IMR-90 (cell line): ENCODE measurements at regions not wholly inside any gene's neighbourhood (a gene's known extent, or its start where the extent isn't known, plus 50 kb on each side); places are given as distances from the start of the nearest gene placed in this dataset.

Experiments used
- ATAC-seq: fragments of 200-7000 bp; cut with Tn5 transposase; 2 replicates; pipeline ENCODE4 v1.9.1; 2020; ENCODE audit warnings: low read depth, mild to moderate bottlenecking, moderate library complexity
- BruUV-seq: library from RNA; stranded (reverse); fragments of 400-500 nt; replicated peaks from 2 replicates; lab custom pipeline; 2021; lab: Mats Ljungman, UMichigan
- CTCF ChIA-PET: fragments of 300-600 bp; formaldehyde crosslinking; extraction: SDS; loops from one replicate; lab custom pipeline; 2021; ENCODE audit warnings: antibody characterized with exemption; lab: Yijun Ruan, JAX
- POLR2A ChIA-PET: fragments of 300-600 bp; sonication (Branson Sonifier 250); formaldehyde crosslinking; loops from one replicate; lab custom pipeline; 2022; ENCODE audit warnings: antibody characterized with exemption; ENCODE audit not compliant: unreplicated experiment; lab: Charles Lee
- DNase-seq: peaks from one replicate; pipeline ENCODE4 v3.0.0; 2013
- H2AFZ ChIP-seq: replicated peaks from 2 replicates; pipeline ENCODE3; 2013; ENCODE audit warnings: low read length, mild to moderate bottlenecking; ENCODE audit not compliant: poor library complexity
- H2AK5ac ChIP-seq: 2 replicates; pipeline ENCODE4 v1.6.1; 2013; ENCODE audit warnings: low read depth, low read length, inconsistent platforms
- H2AK9ac ChIP-seq: replicated peaks from 2 replicates; pipeline ENCODE3; 2013; ENCODE audit warnings: mild to moderate bottlenecking, low read depth, low read length, moderate library complexity; ENCODE audit not compliant: poor library complexity
- H2BK120ac ChIP-seq: 2 replicates; pipeline ENCODE4 v1.6.1; 2013; ENCODE audit warnings: low read depth, low read length, inconsistent platforms
- H2BK15ac ChIP-seq: 3 replicates; pipeline ENCODE4 v1.6.1; 2013; ENCODE audit warnings: low read depth, low read length, inconsistent platforms
- H2BK20ac ChIP-seq: 2 replicates; pipeline ENCODE4 v1.6.1; 2013; ENCODE audit warnings: low read depth, mild to moderate bottlenecking, inconsistent platforms, low read length, moderate library complexity
- H2BK5ac ChIP-seq: 2 replicates; pipeline ENCODE4 v1.6.1; 2013; ENCODE audit warnings: mild to moderate bottlenecking, low read depth, low read length, inconsistent platforms; ENCODE audit not compliant: poor library complexity, severe bottlenecking
- H3K14ac ChIP-seq: replicated peaks from 2 replicates; pipeline ENCODE4 v1.6.1; 2013; ENCODE audit warnings: low read depth, low read length, inconsistent platforms
- H3K18ac ChIP-seq: 2 replicates; pipeline ENCODE4 v1.6.1; 2013; ENCODE audit warnings: low read depth, low read length, control low read depth
- H3K23ac ChIP-seq: 2 replicates; pipeline ENCODE4 v1.6.1; 2013; ENCODE audit warnings: low read depth, low read length, inconsistent platforms
- H3K27ac ChIP-seq: 2 replicates; pipeline ENCODE4 v1.5.1; 2013; ENCODE audit warnings: mild to moderate bottlenecking, control low read depth, low read length; ENCODE audit not compliant: insufficient read depth
- H3K27me3 ChIP-seq: 2 replicates; pipeline ENCODE4 v1.6.1; 2013; ENCODE audit warnings: low read length; ENCODE audit not compliant: control insufficient read depth, insufficient read depth
- H3K36me3 ChIP-seq: 2 replicates; pipeline ENCODE4 v1.6.1; 2013; ENCODE audit warnings: low read length, mixed read lengths; ENCODE audit not compliant: control insufficient read depth, insufficient read depth
- H3K4ac ChIP-seq: 2 replicates; pipeline ENCODE4 v1.6.1; 2013; ENCODE audit warnings: low read depth, low read length, inconsistent platforms
- H3K4me1 ChIP-seq: 2 replicates; pipeline ENCODE4 v1.6.1; 2013; ENCODE audit warnings: low read length, mixed read lengths; ENCODE audit not compliant: control insufficient read depth, insufficient read depth
- H3K4me2 ChIP-seq: 2 replicates; pipeline ENCODE4 v1.6.1; 2013; ENCODE audit warnings: low read depth, mild to moderate bottlenecking, control low read depth, low read length, moderate library complexity
- H3K4me3 ChIP-seq: 2 replicates; pipeline ENCODE4 v1.5.1; 2013; ENCODE audit warnings: low read depth, mild to moderate bottlenecking, control low read depth, low read length, moderate library complexity; ENCODE audit not compliant: insufficient read depth
- H3K56ac ChIP-seq: 2 replicates; pipeline ENCODE4 v1.6.1; 2013; ENCODE audit warnings: low read length, inconsistent platforms; ENCODE audit not compliant: insufficient read depth; ENCODE audit errors: extremely low read depth
- H3K79me1 ChIP-seq, 2 experiments: 2 replicates each; pipeline ENCODE4 v1.6.1; 2013; ENCODE audit warnings: low read length in 2 of 2, inconsistent platforms in 1 of 2, low read depth in 1 of 2
- H3K9ac ChIP-seq: 2 replicates; pipeline ENCODE4 v1.6.1; 2013; ENCODE audit warnings: low read depth, low read length, control low read depth
- H3K9me1 ChIP-seq: 2 replicates; pipeline ENCODE4 v1.6.1; 2013; ENCODE audit warnings: low read length, inconsistent platforms; ENCODE audit not compliant: insufficient read depth
- H3K9me3 ChIP-seq: 2 replicates; pipeline ENCODE4 v1.6.1; 2013; ENCODE audit warnings: low read length; ENCODE audit not compliant: control insufficient read depth, insufficient read depth
- H4K20me1 ChIP-seq: 2 replicates; pipeline ENCODE4 v1.6.1; 2013; ENCODE audit warnings: low read length, inconsistent platforms; ENCODE audit not compliant: insufficient read depth
- H4K5ac ChIP-seq: 2 replicates; pipeline ENCODE4 v1.6.1; 2013; ENCODE audit warnings: mild to moderate bottlenecking, low read depth, low read length, control low read depth
- H4K8ac ChIP-seq, 2 experiments: 2 replicates each; pipeline ENCODE4 v1.6.1; 2013; ENCODE audit warnings: low read depth in 2 of 2, low read length in 2 of 2, control low read depth in 1 of 2, inconsistent platforms in 1 of 2
- H4K91ac ChIP-seq: 2 replicates; pipeline ENCODE4 v1.6.1; 2013; ENCODE audit warnings: low read depth, low read length, inconsistent platforms; ENCODE audit not compliant: insufficient read depth
- BHLHE40 ChIP-seq: fragments of 150-350 bp; IDR thresholded peaks from 2 replicates; pipeline ENCODE4 v1.6.1; 2016; ENCODE audit warnings: mild to moderate bottlenecking, low read depth, low read length
- CEBPB ChIP-seq: IDR thresholded peaks from 2 replicates; pipeline ENCODE4 v1.6.1; 2012; ENCODE audit warnings: low read depth, low read length, improper control_type of control experiment
- CHD1 ChIP-seq: IDR thresholded peaks from 2 replicates; pipeline ENCODE4 v1.6.1; 2012; ENCODE audit warnings: low read depth, low read length, improper control_type of control experiment
- CTCF ChIP-seq: conservative IDR thresholded peaks from 2 replicates; pipeline ENCODE4 v1.5.1; 2012; ENCODE audit warnings: mild to moderate bottlenecking, low read depth, low read length, improper control_type of control experiment
- ELK1 ChIP-seq: fragments of 150-350 bp; IDR thresholded peaks from 2 replicates; pipeline ENCODE4 v1.6.1; 2016; ENCODE audit warnings: low read depth, mild to moderate bottlenecking, low read length, moderate library complexity, borderline replicate concordance
- FOS ChIP-seq: fragments of 150-350 bp; IDR thresholded peaks from 2 replicates; pipeline ENCODE4 v1.6.1; 2016; ENCODE audit warnings: low read depth, low read length
- NFE2L2 ChIP-seq: fragments of 150-350 bp; IDR thresholded peaks from 2 replicates; pipeline ENCODE4 v1.6.1; 2016; ENCODE audit warnings: low read depth, mild to moderate bottlenecking, low read length
- POLR2A ChIP-seq: IDR thresholded peaks from 2 replicates; pipeline ENCODE4 v1.6.1; 2012; ENCODE audit warnings: mild to moderate bottlenecking, low read depth, low read length
- RCOR1 ChIP-seq: IDR thresholded peaks from 2 replicates; pipeline ENCODE4 v1.6.1; 2012; ENCODE audit warnings: mild to moderate bottlenecking, low read length, improper control_type of control experiment; ENCODE audit not compliant: insufficient replicate concordance
- RFX5 ChIP-seq: IDR thresholded peaks from 2 replicates; pipeline ENCODE4 v1.8.0; 2012; ENCODE audit warnings: low read depth, mild to moderate bottlenecking, low read length, moderate library complexity
- SMC3 ChIP-seq: fragments of 150-350 bp; IDR thresholded peaks from 2 replicates; pipeline ENCODE4 v1.6.1; 2016; ENCODE audit warnings: low read depth, mild to moderate bottlenecking, antibody characterized with exemption, low read length, moderate library complexity
- USF2 ChIP-seq: fragments of 150-350 bp; IDR thresholded peaks from 2 replicates; pipeline ENCODE4 v1.6.1; 2017; ENCODE audit warnings: mild to moderate bottlenecking, antibody characterized with exemption, low read length, low read depth
- WGBS, 2 experiments: methylation state at CpG; one replicate each; pipeline versions ENCODE4 v1.1.5 to v1.1.7; 2013; ENCODE audit warnings: missing lambda C conversion rate in 2 of 2; ENCODE audit not compliant: insufficient read length in 1 of 2; ENCODE audit errors: extremely low coverage in 2 of 2; 5-methylcytosine and 5-hydroxymethylcytosine counted together
- dilution Hi-C: fragments of 300-500 bp; cut with HindIII; formaldehyde crosslinking; loops from one replicate; pipeline ENCODE4 v1.14.3; 2018; ENCODE audit warnings: low sequenced_read_pairs; ENCODE audit not compliant: unreplicated experiment
- in situ Hi-C: fragments of 300-500 bp; cut with MboI; formaldehyde crosslinking; loops from 3 replicates; pipeline ENCODE4 v1.14.3; 2019; ENCODE audit warnings: low sequenced_read_pairs, inconsistent platforms, mixed read lengths
- intact Hi-C: fragments of 100-400 bp; cut with micrococcal nuclease; formaldehyde crosslinking; loops from 2 replicates; pipeline ENCODE4 v1.10.0; 2022

GRCh38 chr9:116003397-116003796 lies 150.2 kb upstream of the PAPPA start:
- Histone ChIP-seq H2AK9ac (no peak overlapping the region), H3K14ac (no peak overlapping the region), H3K27ac (no peak overlapping the region), H2BK5ac (no peak overlapping the region), H3K9ac (no peak overlapping the region), H3K4me2 (no peak overlapping the region), H4K8ac (no peak overlapping the region), H3K36me3 (no peaks in the 10 kb centered on the region), H3K79me1 (no peaks in the 10 kb centered on the region), H4K5ac (no peak overlapping the region; the same call in 1 of the 2 replicates), H4K20me1 (no peaks in the 10 kb centered on the region), H3K9me3 (no peaks in the 10 kb centered on the region), H3K18ac (no peak overlapping the region), H2AK5ac (no peak overlapping the region), H3K4me3 (no peak overlapping the region), H3K4me1 (peaks cover 6% of the 10 kb centered on the region; the same call in 1 of the 2 replicates), H3K9me1 (peaks cover 3% of the 10 kb centered on the region; the same call in 1 of the 2 replicates), H2AFZ (no peak overlapping the region), H2BK15ac (no peak overlapping the region), H2BK20ac (no peak overlapping the region), H3K4ac (no peak overlapping the region), H3K27me3 (no peaks in the 10 kb centered on the region), H3K23ac (no peak overlapping the region), H2BK120ac (no peak overlapping the region), H4K91ac (no peak overlapping the region), H3K56ac (no peak overlapping the region)
- TF ChIP-seq NFE2L2 (no peak), SMC3 (no peak), POLR2A (no peak), FOS (no peak), CEBPB (no peak), CHD1 (no peak), BHLHE40 (no peak), CTCF (no peak), RCOR1 (no peak), USF2 (no peak), RFX5 (no peak), ELK1 (no peak)
- intact Hi-C loops = no loop called here
- dilution Hi-C loops = no loop called here
- BruUV-seq = no TSS peak
- DNase-seq (no peak), ATAC-seq (no peak)
- in situ Hi-C loops = loop anchor here (10.0 kb wide), 1 partner anchor 59 kb away; no protein-coding TSS in a partner anchor
- no CpG with 5 or more reads among the region's 1 CpG for WGBS, 2 experiments
- POLR2A ChIA-PET = no interaction called here
- CTCF ChIA-PET = interaction anchor here (0.7 kb wide), 1 partner anchor 11 kb away, joined by 4 read pairs; no protein-coding TSS in a partner anchor
